ENCODE measurements at regions not wholly inside any gene's neighbourhood (a gene's known extent, or its start where the extent isn't known, plus 50 kb on each side); places are given as distances from the start of the nearest gene placed in this dataset.

DNA sequence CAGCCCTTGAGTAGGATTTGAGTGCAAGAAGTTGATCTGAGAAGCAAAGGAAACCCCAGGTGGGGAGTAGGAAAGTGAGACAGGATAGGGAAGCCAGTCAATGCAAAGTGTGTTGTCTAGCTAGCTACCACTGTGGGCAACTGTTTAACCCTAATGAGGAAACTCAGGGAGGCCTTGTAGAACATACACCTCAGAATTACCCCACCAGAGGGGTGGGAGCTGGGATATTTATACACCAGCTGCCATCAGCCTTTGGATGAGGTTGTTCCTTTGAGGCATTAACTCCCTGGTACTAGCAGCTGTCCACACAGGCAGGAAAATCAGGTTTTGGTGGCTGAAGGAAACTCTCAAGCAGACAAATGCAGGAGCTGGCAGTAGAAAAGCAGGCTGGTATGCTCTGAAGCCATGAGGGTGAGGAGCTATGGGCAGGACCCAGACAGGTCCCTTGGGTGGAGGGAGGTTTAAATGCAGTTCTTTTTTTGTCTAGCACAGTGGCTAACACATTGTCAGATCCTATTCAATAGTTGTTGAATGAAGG lies 60.1 kb upstream of the ARID5B start:
- DNase-seq (ENCODE audit: extremely low read depth, low read depth): no peak
- no peak for TF ChIP-seq CTCF (IDR thresholded peaks at IDR 0.05; ENCODE audit: low read depth, low read length)

- DNase-seq (ENCODE audit: extremely low read depth, low read depth): no peak
- TF ChIP-seq CTCF (IDR thresholded peaks at IDR 0.05; ENCODE audit: low read depth, low read length): no peak
These were observed 58.6 kb upstream of the ARID5B start for GRCh38 chr10:61842755-61843497.

- no peak for DNase-seq (ENCODE audit: extremely low read depth, low read depth)
- no peak for TF ChIP-seq CTCF (IDR thresholded peaks at IDR 0.05; ENCODE audit: low read depth, low read length)
These were observed 57.2 kb upstream of the ARID5B start for GRCh38 chr10:61844116-61844822.

GRCh38 chr10:61845196-61845949 lies 56.1 kb upstream of the ARID5B start:
- DNase-seq (ENCODE audit: extremely low read depth, low read depth): no peak
- TF ChIP-seq CTCF (IDR thresholded peaks at IDR 0.05; ENCODE audit: low read depth, low read length): no peak

- DNase-seq (ENCODE audit: extremely low read depth, low read depth): no peak
- TF ChIP-seq CTCF (IDR thresholded peaks at IDR 0.05; ENCODE audit: low read depth, low read length): no peak
These were observed 55.6 kb upstream of the ARID5B start for GRCh38 chr10:61845950-61846268.

- no peak for DNase-seq (ENCODE audit: extremely low read depth, low read depth)
- no peak for TF ChIP-seq CTCF (IDR thresholded peaks at IDR 0.05; ENCODE audit: low read depth, low read length)
These were observed 55.0 kb upstream of the ARID5B start for GRCh38 chr10:61846370-61847031.

Measured in AG09319 (cell line).